ENCODE measurements at regions not wholly inside any gene's neighbourhood (a gene's known extent, or its start where the extent isn't known, plus 50 kb on each side); places are given as distances from the start of the nearest gene placed in this dataset.

GRCh38 chr14:97212399-97212798 lies 415.2 kb downstream of the VRK1 start:
- TF ChIP-seq CTCF (IDR thresholded peaks at IDR 0.05) (no peak), POLR2A (IDR thresholded peaks at IDR 0.05; ENCODE audit: low read depth) (no peak)
